ENCODE measurements at regions not wholly inside any gene's neighbourhood (a gene's known extent, or its start where the extent isn't known, plus 50 kb on each side); places are given as distances from the start of the nearest gene placed in this dataset.

GRCh38 chr7:22591271-22591670 is 91.3 kb upstream of the STEAP1B start:
- intact Hi-C loops (cut with micrococcal nuclease), result no loop called here

GRCh38 chr7:22589641-22590201 is 89.7 kb upstream of the STEAP1B start:
- intact Hi-C loops (cut with micrococcal nuclease), result no loop called here

GRCh38 chr7:22588351-22588750 is 88.4 kb upstream of the STEAP1B start:
- intact Hi-C loops (cut with micrococcal nuclease), result no loop called here

- intact Hi-C loops (cut with micrococcal nuclease), result no loop called here
These were observed 87.3 kb upstream of the STEAP1B start for GRCh38 chr7:22587322-22587721.

- intact Hi-C loops (cut with micrococcal nuclease), result no loop called here
These were observed 86.8 kb upstream of the STEAP1B start for GRCh38 chr7:22586786-22587140.

GRCh38 chr7:22586101-22586785 is 86.3 kb upstream of the STEAP1B start:
- intact Hi-C loops (cut with micrococcal nuclease), result no loop called here

- intact Hi-C loops (cut with micrococcal nuclease), result no loop called here
These were observed 84.2 kb upstream of the STEAP1B start for GRCh38 chr7:22584179-22584578.

GRCh38 chr7:22582863-22583622 is 83.1 kb upstream of the STEAP1B start:
- intact Hi-C loops (cut with micrococcal nuclease), result no loop called here

GRCh38 chr7:22581099-22581498 is 81.1 kb upstream of the STEAP1B start:
- intact Hi-C loops (cut with micrococcal nuclease), result no loop called here

- intact Hi-C loops (cut with micrococcal nuclease), result no loop called here
These were observed 80.0 kb upstream of the STEAP1B start for GRCh38 chr7:22579961-22580360.

- intact Hi-C loops (cut with micrococcal nuclease), result no loop called here
These were observed 78.2 kb upstream of the STEAP1B start for GRCh38 chr7:22578007-22578733.

GRCh38 chr7:22577470-22578001 is 77.5 kb upstream of the STEAP1B start:
- intact Hi-C loops (cut with micrococcal nuclease), result no loop called here

- intact Hi-C loops (cut with micrococcal nuclease), result no loop called here
These were observed 76.9 kb upstream of the STEAP1B start for GRCh38 chr7:22576612-22577469.

- intact Hi-C loops (cut with micrococcal nuclease), result no loop called here
These were observed 74.9 kb upstream of the STEAP1B start for GRCh38 chr7:22574754-22575520.

- intact Hi-C loops (cut with micrococcal nuclease), result no loop called here
These were observed 72.9 kb upstream of the STEAP1B start for GRCh38 chr7:22572937-22573336.

- intact Hi-C loops (cut with micrococcal nuclease), result no loop called here
These were observed 72.3 kb upstream of the STEAP1B start for GRCh38 chr7:22572292-22572691.

GRCh38 chr7:22571766-22572165 is 71.8 kb upstream of the STEAP1B start:
- intact Hi-C loops (cut with micrococcal nuclease), result no loop called here

- intact Hi-C loops (cut with micrococcal nuclease), result no loop called here
These were observed 69.8 kb upstream of the STEAP1B start for GRCh38 chr7:22569586-22570321.

GRCh38 chr7:22566592-22566991 is 66.6 kb upstream of the STEAP1B start:
- intact Hi-C loops (cut with micrococcal nuclease), result no loop called here

All from T-helper 1 cell treated with Interleukin-12 subunit alpha and Interleukin-12 subunit beta and Interleukin-4 antibody, amounts not matched to agents 30 ng/mL and 1 ng/mL, for 36 hours (primary cell).